ENCODE measurements at regions not wholly inside any gene's neighbourhood (a gene's known extent, or its start where the extent isn't known, plus 50 kb on each side); places are given as distances from the start of the nearest gene placed in this dataset.

DNA sequence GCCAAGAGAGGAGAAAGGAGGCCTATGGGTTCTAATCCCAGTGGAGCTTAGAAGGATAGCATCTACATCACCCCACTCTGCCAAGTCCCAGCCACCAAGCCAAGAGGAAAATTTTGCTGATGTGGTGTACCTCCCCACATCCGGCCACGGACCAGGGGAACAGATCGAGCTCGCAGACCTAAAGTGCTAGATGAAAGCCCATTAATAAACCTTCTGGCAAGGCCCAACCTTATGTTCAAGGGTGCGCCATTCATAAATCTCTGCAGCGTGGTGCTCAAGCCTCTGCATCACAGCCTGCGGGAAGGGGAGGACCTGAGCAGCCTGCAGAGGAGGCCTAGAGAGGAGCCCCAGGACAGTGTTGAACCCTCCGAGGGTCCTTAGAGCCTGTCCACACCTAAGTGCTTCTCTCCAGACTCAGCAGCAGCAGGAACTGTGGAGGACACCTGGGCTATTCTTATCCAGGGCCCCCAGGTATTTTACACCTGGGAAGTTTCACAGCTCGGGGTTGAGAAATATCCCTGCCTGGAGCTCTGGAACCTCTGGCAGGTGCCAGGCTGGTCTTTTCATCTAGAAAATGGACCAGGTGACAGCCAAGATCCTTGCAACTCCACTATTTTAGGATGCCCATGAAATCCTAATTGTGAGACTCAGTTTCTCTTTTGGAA lies 68.0 kb downstream of the MRPL46 start:
- Histone ChIP-seq H3K4me3 (no peak overlapping the region), H3K4me1 (ENCODE audit: low read depth) (no peaks in the 10 kb centered on the region), H3K36me3 (ENCODE audit: low read depth) (no peaks in the 10 kb centered on the region), H3K9me3 (no peaks in the 10 kb centered on the region)
- DNase-seq (no peak), ATAC-seq (no peak)
- TF ChIP-seq, protein P1, sequence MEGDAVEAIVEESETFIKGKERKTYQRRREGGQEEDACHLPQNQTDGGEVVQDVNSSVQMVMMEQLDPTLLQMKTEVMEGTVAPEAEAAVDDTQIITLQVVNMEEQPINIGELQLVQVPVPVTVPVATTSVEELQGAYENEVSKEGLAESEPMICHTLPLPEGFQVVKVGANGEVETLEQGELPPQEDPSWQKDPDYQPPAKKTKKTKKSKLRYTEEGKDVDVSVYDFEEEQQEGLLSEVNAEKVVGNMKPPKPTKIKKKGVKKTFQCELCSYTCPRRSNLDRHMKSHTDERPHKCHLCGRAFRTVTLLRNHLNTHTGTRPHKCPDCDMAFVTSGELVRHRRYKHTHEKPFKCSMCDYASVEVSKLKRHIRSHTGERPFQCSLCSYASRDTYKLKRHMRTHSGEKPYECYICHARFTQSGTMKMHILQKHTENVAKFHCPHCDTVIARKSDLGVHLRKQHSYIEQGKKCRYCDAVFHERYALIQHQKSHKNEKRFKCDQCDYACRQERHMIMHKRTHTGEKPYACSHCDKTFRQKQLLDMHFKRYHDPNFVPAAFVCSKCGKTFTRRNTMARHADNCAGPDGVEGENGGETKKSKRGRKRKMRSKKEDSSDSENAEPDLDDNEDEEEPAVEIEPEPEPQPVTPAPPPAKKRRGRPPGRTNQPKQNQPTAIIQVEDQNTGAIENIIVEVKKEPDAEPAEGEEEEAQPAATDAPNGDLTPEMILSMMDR (IDR thresholded peaks at IDR 0.05): no peak
- intact Hi-C loops (cut with DNase I, micrococcal nuclease): no loop called here

- Histone ChIP-seq H3K36me3 (ENCODE audit: low read depth) (no peaks in the 10 kb centered on the region), H3K9me3 (no peaks in the 10 kb centered on the region), H3K4me3 (no peak overlapping the region), H3K4me1 (ENCODE audit: low read depth) (no peaks in the 10 kb centered on the region)
- DNase-seq (no peak), ATAC-seq (no peak)
- intact Hi-C loops (cut with DNase I, micrococcal nuclease): no loop called here
- TF ChIP-seq, protein P1 (IDR thresholded peaks at IDR 0.05): no peak
Observed at GRCh38 chr15:88398011-88398410, 69.2 kb downstream of the MRPL46 start.

GRCh38 chr15:88397506-88397905 lies 69.7 kb downstream of the MRPL46 start:
- Histone ChIP-seq H3K4me1 (ENCODE audit: low read depth) (no peaks in the 10 kb centered on the region), H3K9me3 (no peaks in the 10 kb centered on the region), H3K4me3 (no peak overlapping the region), H3K36me3 (ENCODE audit: low read depth) (no peaks in the 10 kb centered on the region)
- ATAC-seq (no peak), DNase-seq (no peak)
- TF ChIP-seq, protein P1 (IDR thresholded peaks at IDR 0.05): no peak
- intact Hi-C loops (cut with DNase I, micrococcal nuclease): no loop called here

GRCh38 chr15:88395872-88396781 lies 71.1 kb downstream of the MRPL46 start:
- ATAC-seq (peak; percentile 37), DNase-seq (no peak)
- Histone ChIP-seq H3K36me3 (ENCODE audit: low read depth) (no peaks in the 10 kb centered on the region), H3K9me3 (no peaks in the 10 kb centered on the region), H3K4me1 (ENCODE audit: low read depth) (no peaks in the 10 kb centered on the region), H3K4me3 (no peak overlapping the region)
- intact Hi-C loops (cut with DNase I, micrococcal nuclease): no loop called here
- TF ChIP-seq, protein P1 (IDR thresholded peaks at IDR 0.05): no peak

GRCh38 chr15:88395241-88395640 lies 71.9 kb downstream of the MRPL46 start:
- ATAC-seq (no peak), DNase-seq (no peak)
- H3K36me3 ChIP-seq (ENCODE audit: low read depth): no peaks in the 10 kb centered on the region
- H3K4me3 ChIP-seq: no peak overlapping the region
- no peaks in the 10 kb centered on the region for H3K4me1 ChIP-seq (ENCODE audit: low read depth)
- TF ChIP-seq, protein P1 (IDR thresholded peaks at IDR 0.05): no peak
- no peaks in the 10 kb centered on the region for H3K9me3 ChIP-seq
- intact Hi-C loops (cut with DNase I, micrococcal nuclease): no loop called here

All from mucosa of descending colon (tissue), 3 donors.